ENCODE measurements at regions not wholly inside any gene's neighbourhood (a gene's known extent, or its start where the extent isn't known, plus 50 kb on each side); places are given as distances from the start of the nearest gene placed in this dataset.

- H3K4me3 ChIP-seq (ENCODE audit: low read depth, low read length): no peak overlapping the region
Measured at GRCh38 chr18:28831908-28832307, 655.0 kb upstream of the CDH2 start.

GRCh38 chr18:28831476-28831875, 654.5 kb upstream of the CDH2 start:
- H3K4me3 ChIP-seq (ENCODE audit: low read depth, low read length): no peak overlapping the region
- DNase-seq (no peak), ATAC-seq (ENCODE audit: low read depth in 2 of 2) (no peak)
- no peaks in the 10 kb centered on the region for H3K36me3 ChIP-seq (ENCODE audit: control insufficient read depth, insufficient read depth, low read length)
- no peak overlapping the region for H3K4me3 Mint-ChIP-seq
- peaks cover 0 to 31% (median 6%) of the 10 kb centered on the region in 7 donors for H3K9me3 Mint-ChIP-seq
- no peaks in the 10 kb centered on the region for H3K36me3 Mint-ChIP-seq
- no peaks in the 10 kb centered on the region for H3K9me3 ChIP-seq (ENCODE audit: control insufficient read depth in 2 of 2, low read length in 2 of 2)
- H3K4me1 Mint-ChIP-seq: no peaks in the 10 kb centered on the region
- no peak overlapping the region for H3K27ac Mint-ChIP-seq
- H3K27me3 Mint-ChIP-seq: no peaks in the 10 kb centered on the region
- no peak overlapping the region for H3K27ac ChIP-seq (ENCODE audit: insufficient read depth, low read length, poor library complexity, severe bottlenecking)
- H3K27me3 ChIP-seq (ENCODE audit: control insufficient read depth, insufficient read depth, low read length): no peaks in the 10 kb centered on the region
- no peaks in the 10 kb centered on the region for H3K4me1 ChIP-seq (ENCODE audit: control insufficient read depth, insufficient read depth, low read length, poor library complexity, severe bottlenecking)

More at GRCh38 chr18:28831908-28832307, 655.0 kb upstream of the CDH2 start:
- Histone ChIP-seq H3K9me3 (ENCODE audit: control insufficient read depth in 2 of 2, low read length in 2 of 2) (no peaks in the 10 kb centered on the region), H3K27ac (ENCODE audit: insufficient read depth, low read length, poor library complexity, severe bottlenecking) (no peak overlapping the region), H3K27me3 (ENCODE audit: control insufficient read depth, insufficient read depth, low read length) (no peaks in the 10 kb centered on the region), H3K36me3 (ENCODE audit: control insufficient read depth, insufficient read depth, low read length) (no peaks in the 10 kb centered on the region), H3K4me1 (ENCODE audit: control insufficient read depth, insufficient read depth, low read length, poor library complexity, severe bottlenecking) (no peaks in the 10 kb centered on the region)
- Mint-ChIP-seq H3K27me3 (no peaks in the 10 kb centered on the region), H3K9me3 (peaks cover 0 to 27% (median 6%) of the 10 kb centered on the region in 7 donors), H3K27ac (no peak overlapping the region), H3K4me1 (no peaks in the 10 kb centered on the region), H3K36me3 (no peaks in the 10 kb centered on the region), H3K4me3 (no peak overlapping the region)
- ATAC-seq (ENCODE audit: low read depth in 2 of 2) (no peak), DNase-seq (no peak)

DNA sequence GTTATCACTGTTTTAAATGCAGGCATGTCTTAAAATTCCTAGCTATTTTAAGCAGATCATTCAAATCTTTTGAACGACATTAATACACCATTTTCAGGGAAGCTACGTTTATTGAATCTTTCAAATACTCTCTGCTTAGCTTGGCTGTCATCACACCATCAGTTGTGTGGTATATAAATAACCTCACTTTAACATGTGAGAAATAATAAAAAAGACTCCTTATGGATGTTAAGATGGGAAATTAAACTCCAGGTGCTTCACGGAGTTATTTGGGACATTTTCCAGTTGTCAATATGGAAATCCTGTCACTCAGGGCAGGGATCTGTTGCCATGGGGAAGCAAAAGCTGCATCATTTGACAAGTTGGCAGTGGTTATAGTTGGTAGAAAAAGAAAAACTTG, 649.2 kb upstream of the CDH2 start:
- no peaks in the 10 kb centered on the region for H3K36me3 Mint-ChIP-seq
- H3K9me3 Mint-ChIP-seq: peaks cover 0 to 37% (median 8%) of the 10 kb centered on the region in 7 donors
- ATAC-seq (ENCODE audit: low read depth in 2 of 2): no peak
- Histone ChIP-seq H3K4me1 (ENCODE audit: control insufficient read depth, insufficient read depth, low read length, poor library complexity, severe bottlenecking) (no peaks in the 10 kb centered on the region), H3K27ac (ENCODE audit: insufficient read depth, low read length, poor library complexity, severe bottlenecking) (no peak overlapping the region), H3K27me3 (ENCODE audit: control insufficient read depth, insufficient read depth, low read length) (no peaks in the 10 kb centered on the region), H3K36me3 (ENCODE audit: control insufficient read depth, insufficient read depth, low read length) (no peaks in the 10 kb centered on the region), H3K4me3 (ENCODE audit: low read depth, low read length) (no peak overlapping the region), H3K9me3 (ENCODE audit: control insufficient read depth in 2 of 2, low read length in 2 of 2) (peaks cover 0 to 10% of the 10 kb centered on the region in 2 experiments)
- no peak overlapping the region for H3K4me3 Mint-ChIP-seq
- H3K4me1 Mint-ChIP-seq: no peaks in the 10 kb centered on the region
- H3K27me3 Mint-ChIP-seq: no peaks in the 10 kb centered on the region
- no peak overlapping the region for H3K27ac Mint-ChIP-seq
- no peak for DNase-seq

- Mint-ChIP-seq H3K27ac (no peak overlapping the region), H3K27me3 (no peaks in the 10 kb centered on the region), H3K4me3 (no peak overlapping the region), H3K9me3 (peaks cover 0 to 42% (median 6%) of the 10 kb centered on the region in 7 donors), H3K36me3 (no peaks in the 10 kb centered on the region), H3K4me1 (no peaks in the 10 kb centered on the region)
- no peak for ATAC-seq (ENCODE audit: low read depth in 2 of 2)
- DNase-seq: no peak
- no peaks in the 10 kb centered on the region for H3K4me1 ChIP-seq (ENCODE audit: control insufficient read depth, insufficient read depth, low read length, poor library complexity, severe bottlenecking)
- H3K36me3 ChIP-seq (ENCODE audit: control insufficient read depth, insufficient read depth, low read length): no peaks in the 10 kb centered on the region
- no peaks in the 10 kb centered on the region for H3K27me3 ChIP-seq (ENCODE audit: control insufficient read depth, insufficient read depth, low read length)
- H3K4me3 ChIP-seq (ENCODE audit: low read depth, low read length): no peak overlapping the region
- H3K27ac ChIP-seq (ENCODE audit: insufficient read depth, low read length, poor library complexity, severe bottlenecking): no peak overlapping the region
- peaks cover 0 to 10% of the 10 kb centered on the region in 2 experiments for H3K9me3 ChIP-seq (ENCODE audit: control insufficient read depth in 2 of 2, low read length in 2 of 2)
Measured at GRCh38 chr18:28824183-28824574, 647.2 kb upstream of the CDH2 start.

DNA sequence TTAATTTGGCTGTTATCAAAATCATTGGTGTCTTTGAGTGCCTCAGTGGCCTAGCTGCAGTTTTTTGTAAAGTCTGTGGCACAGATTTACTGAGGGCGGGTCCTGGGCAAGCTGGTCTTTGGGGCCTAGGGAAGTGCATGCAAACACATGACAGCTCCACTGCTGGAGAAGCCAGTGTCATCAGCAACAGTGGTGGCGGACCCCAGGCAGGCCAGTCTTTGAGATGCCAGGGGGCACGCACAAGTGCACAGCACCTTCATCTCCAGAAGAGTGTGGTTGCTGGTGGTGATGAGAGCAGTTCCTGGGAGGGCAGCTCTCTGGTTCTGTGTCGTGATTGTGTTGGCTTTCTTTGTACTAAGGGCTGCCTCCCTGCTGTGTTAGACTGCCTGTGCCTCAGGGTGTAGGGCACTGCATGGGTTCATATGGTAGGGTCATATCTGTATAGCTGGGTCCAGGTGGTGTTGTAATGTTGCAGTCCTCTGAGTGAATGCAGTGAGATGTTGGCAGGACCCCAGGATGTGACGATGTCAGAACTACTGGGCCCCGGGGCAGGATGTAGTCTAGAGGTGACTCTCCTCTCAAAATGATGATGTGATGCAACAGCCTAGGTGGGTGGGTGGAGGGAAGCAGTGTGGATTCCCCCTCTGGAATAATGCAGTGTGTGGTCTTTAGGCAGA, 646.7 kb upstream of the CDH2 start:
- DNase-seq (no peak), ATAC-seq (ENCODE audit: low read depth in 2 of 2) (no peak)
- H3K4me3 Mint-ChIP-seq: no peak overlapping the region
- no peaks in the 10 kb centered on the region for H3K27me3 Mint-ChIP-seq
- H3K36me3 Mint-ChIP-seq: no peaks in the 10 kb centered on the region
- no peak overlapping the region for H3K4me3 ChIP-seq (ENCODE audit: low read depth, low read length)
- peaks cover 0 to 40% (median 6%) of the 10 kb centered on the region in 7 donors for H3K9me3 Mint-ChIP-seq
- H3K36me3 ChIP-seq (ENCODE audit: control insufficient read depth, insufficient read depth, low read length): no peaks in the 10 kb centered on the region
- H3K27me3 ChIP-seq (ENCODE audit: control insufficient read depth, insufficient read depth, low read length): no peaks in the 10 kb centered on the region
- H3K27ac Mint-ChIP-seq: no peak overlapping the region
- peaks cover 0 to 10% of the 10 kb centered on the region in 2 experiments for H3K9me3 ChIP-seq (ENCODE audit: control insufficient read depth in 2 of 2, low read length in 2 of 2)
- H3K4me1 ChIP-seq (ENCODE audit: control insufficient read depth, insufficient read depth, low read length, poor library complexity, severe bottlenecking): no peaks in the 10 kb centered on the region
- H3K27ac ChIP-seq (ENCODE audit: insufficient read depth, low read length, poor library complexity, severe bottlenecking): no peak overlapping the region
- no peaks in the 10 kb centered on the region for H3K4me1 Mint-ChIP-seq

DNA sequence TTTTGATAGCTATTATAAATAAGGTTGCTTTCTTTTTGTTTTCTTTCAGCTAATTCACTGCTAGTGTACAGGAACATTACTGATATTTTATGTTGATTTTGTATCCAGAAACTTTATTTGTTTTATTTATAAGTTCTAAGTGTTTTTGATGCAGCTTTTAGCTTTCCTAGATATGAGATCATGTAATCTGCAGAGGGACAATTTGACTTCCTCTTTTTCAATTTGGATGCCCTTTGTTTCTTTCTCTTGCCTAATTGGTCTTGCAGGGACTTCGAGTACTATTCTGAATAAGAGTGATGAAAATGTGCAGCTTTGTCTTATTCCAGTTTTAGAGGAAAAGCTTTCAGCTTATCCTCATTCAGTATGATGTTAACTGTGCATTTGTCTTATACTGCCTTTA, 643.4 kb upstream of the CDH2 start:
- no peak overlapping the region for H3K4me3 Mint-ChIP-seq
- no peak overlapping the region for H3K27ac Mint-ChIP-seq
- peaks cover 0 to 34% (median 7%) of the 10 kb centered on the region in 7 donors for H3K9me3 Mint-ChIP-seq
- ATAC-seq (ENCODE audit: low read depth in 2 of 2): no peak
- Histone ChIP-seq H3K27ac (ENCODE audit: insufficient read depth, low read length, poor library complexity, severe bottlenecking) (no peak overlapping the region), H3K27me3 (ENCODE audit: control insufficient read depth, insufficient read depth, low read length) (no peaks in the 10 kb centered on the region), H3K4me1 (ENCODE audit: control insufficient read depth, insufficient read depth, low read length, poor library complexity, severe bottlenecking) (no peaks in the 10 kb centered on the region), H3K4me3 (ENCODE audit: low read depth, low read length) (no peak overlapping the region), H3K9me3 (ENCODE audit: control insufficient read depth in 2 of 2, low read length in 2 of 2) (peaks cover 0 to 10% of the 10 kb centered on the region in 2 experiments), H3K36me3 (ENCODE audit: control insufficient read depth, insufficient read depth, low read length) (no peaks in the 10 kb centered on the region)
- H3K27me3 Mint-ChIP-seq: no peaks in the 10 kb centered on the region
- no peak for DNase-seq
- no peaks in the 10 kb centered on the region for H3K4me1 Mint-ChIP-seq
- no peaks in the 10 kb centered on the region for H3K36me3 Mint-ChIP-seq

DNA sequence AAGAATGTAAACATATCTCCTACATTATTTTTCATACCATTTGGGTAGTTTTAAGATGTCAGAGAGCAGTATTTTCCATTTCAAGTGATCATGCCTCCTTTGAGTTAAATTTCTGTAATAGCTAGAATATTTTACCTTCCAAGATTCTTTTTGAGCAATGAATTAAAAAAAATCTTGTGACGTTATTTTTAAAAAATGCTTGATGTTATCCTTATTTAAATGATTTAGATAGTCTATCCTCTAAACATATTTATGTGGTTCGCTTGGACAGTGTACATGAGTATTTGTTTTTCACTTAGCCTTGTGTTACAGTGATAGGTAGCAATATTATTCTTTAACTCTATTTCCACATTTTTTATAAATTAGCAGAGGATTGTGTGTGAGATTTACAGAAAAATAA, 639.2 kb upstream of the CDH2 start:
- H3K4me3 Mint-ChIP-seq: no peak overlapping the region
- no peaks in the 10 kb centered on the region for H3K36me3 Mint-ChIP-seq
- peaks cover 0 to 6% (median 0%) of the 10 kb centered on the region in 4 donors for H3K4me1 Mint-ChIP-seq
- H3K27me3 ChIP-seq (ENCODE audit: control insufficient read depth, insufficient read depth, low read length): no peaks in the 10 kb centered on the region
- H3K36me3 ChIP-seq (ENCODE audit: control insufficient read depth, insufficient read depth, low read length): no peaks in the 10 kb centered on the region
- ATAC-seq (ENCODE audit: low read depth in 2 of 2): no peak
- H3K4me3 ChIP-seq (ENCODE audit: low read depth, low read length): no peak overlapping the region
- H3K9me3 Mint-ChIP-seq: peaks cover 2 to 30% (median 6%) of the 10 kb centered on the region in 7 donors
- no peaks in the 10 kb centered on the region for H3K27me3 Mint-ChIP-seq
- no peak overlapping the region for H3K27ac Mint-ChIP-seq
- H3K27ac ChIP-seq (ENCODE audit: insufficient read depth, low read length, poor library complexity, severe bottlenecking): no peak overlapping the region
- peaks cover 0 to 3% of the 10 kb centered on the region in 2 experiments for H3K9me3 ChIP-seq (ENCODE audit: control insufficient read depth in 2 of 2, low read length in 2 of 2)
- H3K4me1 ChIP-seq (ENCODE audit: control insufficient read depth, insufficient read depth, low read length, poor library complexity, severe bottlenecking): no peaks in the 10 kb centered on the region
- no peak for DNase-seq

- Mint-ChIP-seq H3K4me1 (peaks cover 0 to 6% (median 0%) of the 10 kb centered on the region in 4 donors), H3K9me3 (peaks cover 0 to 19% (median 6%) of the 10 kb centered on the region in 7 donors), H3K27me3 (no peaks in the 10 kb centered on the region), H3K27ac (no peak overlapping the region), H3K36me3 (no peaks in the 10 kb centered on the region), H3K4me3 (no peak overlapping the region)
- DNase-seq (no peak), ATAC-seq (ENCODE audit: low read depth in 2 of 2) (no peak)
- Histone ChIP-seq H3K27me3 (ENCODE audit: control insufficient read depth, insufficient read depth, low read length) (no peaks in the 10 kb centered on the region), H3K36me3 (ENCODE audit: control insufficient read depth, insufficient read depth, low read length) (no peaks in the 10 kb centered on the region), H3K4me3 (ENCODE audit: low read depth, low read length) (no peak overlapping the region), H3K9me3 (ENCODE audit: control insufficient read depth in 2 of 2, low read length in 2 of 2) (peaks cover 0 to 3% of the 10 kb centered on the region in 2 experiments), H3K27ac (ENCODE audit: insufficient read depth, low read length, poor library complexity, severe bottlenecking) (no peak overlapping the region), H3K4me1 (ENCODE audit: control insufficient read depth, insufficient read depth, low read length, poor library complexity, severe bottlenecking) (no peaks in the 10 kb centered on the region)
Measured at GRCh38 chr18:28814365-28814764, 637.4 kb upstream of the CDH2 start.

All from CD4-positive, CD25-positive, alpha-beta regulatory T cell (primary cell).